ENCODE measurements at regions not wholly inside any gene's neighbourhood (a gene's known extent, or its start where the extent isn't known, plus 50 kb on each side); places are given as distances from the start of the nearest gene placed in this dataset.

GRCh38 chr10:37682617-37683016 is 174.8 kb downstream of the ZNF248 start:
- TF ChIP-seq, protein P1, sequence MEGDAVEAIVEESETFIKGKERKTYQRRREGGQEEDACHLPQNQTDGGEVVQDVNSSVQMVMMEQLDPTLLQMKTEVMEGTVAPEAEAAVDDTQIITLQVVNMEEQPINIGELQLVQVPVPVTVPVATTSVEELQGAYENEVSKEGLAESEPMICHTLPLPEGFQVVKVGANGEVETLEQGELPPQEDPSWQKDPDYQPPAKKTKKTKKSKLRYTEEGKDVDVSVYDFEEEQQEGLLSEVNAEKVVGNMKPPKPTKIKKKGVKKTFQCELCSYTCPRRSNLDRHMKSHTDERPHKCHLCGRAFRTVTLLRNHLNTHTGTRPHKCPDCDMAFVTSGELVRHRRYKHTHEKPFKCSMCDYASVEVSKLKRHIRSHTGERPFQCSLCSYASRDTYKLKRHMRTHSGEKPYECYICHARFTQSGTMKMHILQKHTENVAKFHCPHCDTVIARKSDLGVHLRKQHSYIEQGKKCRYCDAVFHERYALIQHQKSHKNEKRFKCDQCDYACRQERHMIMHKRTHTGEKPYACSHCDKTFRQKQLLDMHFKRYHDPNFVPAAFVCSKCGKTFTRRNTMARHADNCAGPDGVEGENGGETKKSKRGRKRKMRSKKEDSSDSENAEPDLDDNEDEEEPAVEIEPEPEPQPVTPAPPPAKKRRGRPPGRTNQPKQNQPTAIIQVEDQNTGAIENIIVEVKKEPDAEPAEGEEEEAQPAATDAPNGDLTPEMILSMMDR (optimal IDR thresholded peaks at IDR 0.05 in 1 of 3, IDR thresholded peaks at IDR 0.05 in 1 of 3, conservative IDR thresholded peaks at IDR 0.05 in 1 of 3; ENCODE audit: extremely low read depth in 1 of 3, insufficient read depth in 2 of 3, low read length in 3 of 3): no peak
- TF ChIP-seq EZH2 (IDR thresholded peaks at IDR 0.05; ENCODE audit: low read length): no peak
